Pancreas (tissue), 10 donors: ENCODE measurements at regions not wholly inside any gene's neighbourhood (a gene's known extent, or its start where the extent isn't known, plus 50 kb on each side); places are given as distances from the start of the nearest gene placed in this dataset.

Experiments
- ATAC-seq, 4 donors: fragments of 200-7000 bp; cut with Tn5 transposase; one replicate each; pipeline versions ENCODE4 v1.8.0 to v1.9.1; 2020; ENCODE audit warnings: mild to moderate bottlenecking in 4 of 4, moderate library complexity in 4 of 4
- DNase-seq, 6 donors: peaks; one replicate each; pipeline ENCODE4 v3.0.0-alpha.2; 2020
- FAIRE-seq: peaks from 2 replicates; lab custom pipeline; 2012; peaks lifted over from hg19 to GRCh38; lab: Jason Lieb, UNC
- H3K27ac ChIP-seq, 4 donors: fragments of 200-600 bp; sonication (generic); 1 replicate in 3 of 4; 2 replicates in 1 of 4; pipeline versions ENCODE4 v1.5.0 to v1.8.0; 2020
- H3K27me3 ChIP-seq, 4 donors: fragments of 200-600 bp; one replicate each; pipeline ENCODE4 v1.8.0; 2021
- H3K36me3 ChIP-seq, 3 donors: fragments of 200-600 bp; sonication (generic) in 1 of 3; one replicate each; pipeline versions ENCODE4 v1.5.0 to v1.8.0; 2020 to 2021
- H3K4me1 ChIP-seq, 3 donors: fragments of 200-600 bp; one replicate each; pipeline ENCODE4 v1.8.0; 2021
- H3K4me3 ChIP-seq, 4 donors: fragments of 200-600 bp; sonication (generic) in 2 of 4; one replicate each; pipeline versions ENCODE4 v1.5.0 to v1.8.0; 2020 to 2021
- H3K9me3 ChIP-seq, 4 donors: fragments of 200-600 bp; one replicate each; pipeline ENCODE4 v1.8.0; 2021
- CTCF ChIP-seq, 4 donors: fragments of 200-600 bp; sonication (generic) in 3 of 4; IDR thresholded peaks; one replicate each; pipeline versions ENCODE4 v1.5.0 to v1.8.0; 2021; ENCODE audit warnings: antibody characterized with exemption in 4 of 4
- WGBS, 2 donors: extraction: QIAGEN DNeasy Blood & Tissue Kit; methylation state at CpG; one replicate each; pipeline ENCODE4 v1.1.7; 2013; 5-methylcytosine and 5-hydroxymethylcytosine counted together
- intact Hi-C, 3 donors: fragments of 100-400 bp; cut with DNase I; formaldehyde crosslinking; loops; one replicate each; pipeline versions ENCODE4 v1.11.1 to v1.14.2; 2022
- donor health status: healthy with polysubstance abuse.
- donor health status: DM: no; HTN: no; CAD: no; lungs with moderate emphysema.
- donor health status: DM: no; HTN: no; CAD: no.
- donor health status: control.
- donor health status: control.
- donor health status: Bipolar disorder and iron deficiency.
- donor health status: DM: yes; HTN: yes; CAD: no.
- donor health status: DM: no; HTN: no; CAD: no.
- donor health status: DM: no; HTN: no; CAD: no.
- donor health status: DM: yes; HTN: yes; CAD: no.

GRCh38 chr7:116083796-116084195, 53.2 kb upstream of the TFEC start:
- 28 to 45% methylated on average over 2 of the region's 2 CpGs for WGBS, 2 donors
- no peak for FAIRE-seq
- ATAC-seq: no peak
- no peak for DNase-seq
- Histone ChIP-seq H3K36me3 (no peaks in the 10 kb centered on the region), H3K27me3 (no peaks in the 10 kb centered on the region), H3K27ac (no peak overlapping the region), H3K9me3 (no peaks in the 10 kb centered on the region), H3K4me1 (no peaks in the 10 kb centered on the region), H3K4me3 (no peak overlapping the region)
- no peak for TF ChIP-seq CTCF (IDR thresholded peaks at IDR 0.05)
- intact Hi-C loops: no loop called here

- Histone ChIP-seq H3K36me3 (no peaks in the 10 kb centered on the region), H3K4me3 (no peak overlapping the region), H3K27me3 (no peaks in the 10 kb centered on the region), H3K4me1 (no peaks in the 10 kb centered on the region), H3K27ac (no peak overlapping the region), H3K9me3 (no peaks in the 10 kb centered on the region)
- FAIRE-seq (no peak), ATAC-seq (no peak), DNase-seq (no peak)
- intact Hi-C loops: no loop called here
- 73 to 90% methylated on average over 3 of the region's 3 CpGs for WGBS, 2 donors
- no peak for TF ChIP-seq CTCF (IDR thresholded peaks at IDR 0.05)
These were observed 56.0 kb upstream of the TFEC start for GRCh38 chr7:116086547-116087045.

GRCh38 chr7:116087291-116087690, 56.7 kb upstream of the TFEC start:
- TF ChIP-seq CTCF (IDR thresholded peaks at IDR 0.05): no peak
- H3K9me3 ChIP-seq: no peaks in the 10 kb centered on the region
- no peaks in the 10 kb centered on the region for H3K27me3 ChIP-seq
- intact Hi-C loops: no loop called here
- ATAC-seq (no peak), DNase-seq (no peak), FAIRE-seq (no peak)
- no peaks in the 10 kb centered on the region for H3K36me3 ChIP-seq
- no peak overlapping the region for H3K27ac ChIP-seq
- no peaks in the 10 kb centered on the region for H3K4me1 ChIP-seq
- no peak overlapping the region for H3K4me3 ChIP-seq

GRCh38 chr7:116087984-116088383, 57.4 kb upstream of the TFEC start:
- intact Hi-C loops: no loop called here
- FAIRE-seq: no peak

More at GRCh38 chr7:116087984-116088383, 57.4 kb upstream of the TFEC start:
- H3K4me3 ChIP-seq: no peak overlapping the region
- WGBS, 2 donors: 33 to 44% methylated on average over 2 of the region's 2 CpGs
- no peaks in the 10 kb centered on the region for H3K36me3 ChIP-seq
- ATAC-seq (no peak), DNase-seq (no peak)
- TF ChIP-seq CTCF (IDR thresholded peaks at IDR 0.05): no peak
- H3K9me3 ChIP-seq: no peaks in the 10 kb centered on the region
- H3K27ac ChIP-seq: no peak overlapping the region
- no peaks in the 10 kb centered on the region for H3K27me3 ChIP-seq
- H3K4me1 ChIP-seq: no peaks in the 10 kb centered on the region
